ENCODE measurements at regions not wholly inside any gene's neighbourhood (a gene's known extent, or its start where the extent isn't known, plus 50 kb on each side); places are given as distances from the start of the nearest gene placed in this dataset.
"Not testable (repeated sequence)": the region's sequence is repeated elsewhere in the genome, so short reads cannot be mapped to it uniquely, and the experiment has no call there.

DNA sequence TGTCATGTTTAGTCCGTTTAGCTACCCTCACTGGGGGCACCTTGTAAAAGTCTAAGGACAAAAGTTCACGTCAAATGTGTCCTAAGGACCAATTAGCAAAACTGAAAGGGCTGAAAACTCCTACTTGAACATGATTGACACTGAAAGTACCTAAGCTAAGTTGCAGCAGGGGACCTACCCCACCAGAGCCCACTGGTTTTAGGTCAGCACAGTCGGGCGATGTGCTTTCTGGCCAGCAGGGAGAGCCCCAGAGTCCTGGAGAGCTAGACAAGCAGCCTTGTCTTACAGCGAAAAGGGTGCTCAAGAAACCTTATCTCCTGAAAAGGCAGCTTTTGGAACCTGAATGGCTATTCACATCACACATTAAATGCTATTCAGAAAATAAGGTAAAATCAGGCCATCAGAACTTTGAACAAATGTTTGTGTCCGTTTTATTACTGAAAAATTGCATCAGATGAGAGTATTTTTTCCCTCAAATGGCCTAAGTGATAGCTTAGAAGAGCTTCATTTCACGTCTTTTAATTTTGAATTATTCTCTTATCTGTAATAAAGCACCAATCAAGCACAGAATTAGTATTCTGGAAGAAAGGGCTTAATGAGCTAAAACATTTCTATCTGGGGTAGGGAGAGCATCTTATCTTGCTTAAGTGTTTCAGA, 52.2 kb upstream of the MKI67 start:
- peak; percentile 47 for DNase-seq

DNA sequence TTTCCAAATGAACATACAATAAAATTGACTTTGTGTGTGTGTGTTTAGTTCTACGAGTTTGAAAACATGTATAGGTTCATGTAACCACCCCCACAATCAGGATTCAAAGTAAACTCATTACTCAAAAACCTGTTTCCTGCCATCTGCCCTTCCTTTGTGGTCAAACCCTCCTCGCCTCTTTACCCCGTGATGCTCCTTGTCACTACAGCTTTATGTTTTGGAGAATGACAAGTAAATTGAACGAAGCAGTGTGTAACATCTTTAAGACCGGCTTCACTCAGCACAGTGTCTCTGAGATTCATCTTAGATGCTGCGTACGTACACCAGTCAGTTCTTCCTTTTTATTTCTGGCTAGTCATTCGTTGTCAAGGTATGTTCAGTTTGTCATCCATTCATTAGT, 54.6 kb upstream of the MKI67 start:
- DNase-seq = peak; percentile 5

DNA sequence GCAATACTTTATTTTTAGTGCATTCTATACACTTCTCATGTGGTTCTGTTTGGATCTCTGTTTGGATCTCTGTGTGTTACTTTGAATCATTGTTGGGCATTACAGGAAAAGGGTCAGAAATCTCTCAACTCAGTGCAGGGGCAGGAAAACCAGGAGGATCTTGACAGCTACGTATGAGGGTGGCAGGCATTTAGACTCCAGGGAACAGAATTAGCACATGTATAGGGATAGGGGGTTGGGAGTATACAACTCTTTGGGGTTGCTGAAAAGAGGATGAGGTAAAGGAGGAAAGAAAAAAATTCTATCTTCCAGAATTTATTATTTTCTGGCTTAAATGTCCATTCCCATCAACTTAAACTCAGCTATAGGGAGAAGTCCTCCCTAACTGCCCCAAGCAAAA, 59.4 kb upstream of the MKI67 start:
- no peak for DNase-seq

DNA sequence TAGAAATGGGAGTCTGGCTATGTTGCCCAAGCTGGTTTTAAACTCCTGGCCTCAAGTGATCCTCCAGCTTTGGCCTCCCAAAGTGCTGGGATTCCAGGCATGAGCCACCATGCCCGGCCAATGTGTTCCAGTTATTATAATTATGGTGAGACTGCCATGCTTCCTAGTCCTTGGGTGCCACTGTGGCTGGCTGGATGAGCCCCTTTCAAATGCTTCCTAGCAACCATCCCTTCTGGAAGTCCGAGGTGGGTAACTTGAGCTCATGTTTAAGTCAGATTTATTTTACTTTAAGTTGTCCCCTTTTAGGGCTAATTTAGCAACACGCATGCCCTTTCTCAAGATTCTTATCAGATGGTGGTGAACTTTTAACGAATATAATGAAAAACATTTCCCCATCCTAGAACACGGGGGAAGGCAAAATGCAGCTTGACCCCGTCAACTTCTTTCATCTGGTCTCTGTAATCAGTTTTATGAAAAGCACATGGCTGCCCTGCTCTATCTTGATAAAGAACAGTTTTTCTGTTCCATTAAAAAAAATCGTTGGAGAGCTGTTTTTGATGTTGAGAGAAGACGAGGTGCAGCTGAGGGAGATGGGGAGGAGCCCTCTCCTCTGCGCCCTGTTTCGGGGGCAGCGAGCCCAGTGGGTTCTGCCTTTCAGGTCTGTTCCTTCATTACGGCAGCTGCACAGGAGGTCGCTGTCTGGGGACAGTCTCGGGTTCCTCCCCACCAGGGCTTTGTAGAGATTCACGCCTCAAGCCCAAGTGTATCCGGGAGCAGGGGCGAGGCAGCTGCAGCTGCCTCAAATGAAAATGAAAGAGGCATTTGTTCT, 61.0 kb upstream of the MKI67 start:
- DNase-seq = peak; percentile 11

DNA sequence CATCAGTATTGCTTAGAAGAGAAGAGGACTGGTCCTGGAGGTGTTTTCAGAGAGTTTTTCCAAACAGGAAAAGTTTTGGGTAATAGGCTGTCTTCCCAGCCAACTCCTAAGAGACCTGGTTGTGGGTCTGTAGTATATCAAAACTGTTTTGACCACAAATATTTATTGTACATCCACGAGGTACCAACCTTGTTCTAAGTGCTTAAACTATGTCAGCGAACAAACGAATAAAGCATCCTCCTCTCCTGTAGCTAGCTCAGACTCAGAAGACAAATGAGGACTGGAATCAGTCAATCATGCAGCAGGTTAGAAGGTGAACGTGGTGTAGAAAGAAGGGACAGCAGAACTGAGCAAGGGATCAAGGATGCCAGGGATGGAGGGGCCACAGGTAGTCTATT, 61.6 kb upstream of the MKI67 start:
- DNase-seq = no peak

DNA sequence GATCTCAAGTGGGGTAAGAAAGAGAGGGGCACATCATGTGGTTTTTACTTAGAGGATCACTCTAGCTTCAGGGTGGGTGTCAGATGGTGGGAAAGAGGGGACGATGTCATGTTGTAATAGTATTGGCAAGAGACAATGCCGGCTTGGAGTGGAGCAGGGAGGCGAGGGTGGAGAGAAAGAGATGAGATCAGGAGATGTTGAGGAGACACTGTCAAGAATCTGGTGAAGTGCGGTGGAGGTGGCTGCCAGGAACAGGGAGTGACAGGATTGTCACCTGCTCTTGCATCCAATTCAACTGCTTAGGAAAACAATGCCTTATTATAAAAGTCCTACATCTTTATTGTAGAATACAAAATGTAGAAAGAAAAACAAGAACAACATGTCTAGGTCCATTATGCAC, 63.0 kb upstream of the MKI67 start:
- DNase-seq = no peak

GRCh38 chr10:128191847-128192246, 65.6 kb upstream of the MKI67 start:
- DNase-seq = no peak

- not testable (repeated sequence) for DNase-seq
These were observed 75.6 kb upstream of the MKI67 start for GRCh38 chr10:128201826-128202225.

- DNase-seq = no peak
These were observed 76.8 kb upstream of the MKI67 start for GRCh38 chr10:128203028-128203427.

- not testable (repeated sequence) for DNase-seq
These were observed 79.4 kb upstream of the MKI67 start for GRCh38 chr10:128205591-128205990.

- DNase-seq = no peak
These were observed 80.5 kb upstream of the MKI67 start for GRCh38 chr10:128206676-128207075.

- DNase-seq = no peak
These were observed 83.6 kb upstream of the MKI67 start for GRCh38 chr10:128209862-128210214.

DNA sequence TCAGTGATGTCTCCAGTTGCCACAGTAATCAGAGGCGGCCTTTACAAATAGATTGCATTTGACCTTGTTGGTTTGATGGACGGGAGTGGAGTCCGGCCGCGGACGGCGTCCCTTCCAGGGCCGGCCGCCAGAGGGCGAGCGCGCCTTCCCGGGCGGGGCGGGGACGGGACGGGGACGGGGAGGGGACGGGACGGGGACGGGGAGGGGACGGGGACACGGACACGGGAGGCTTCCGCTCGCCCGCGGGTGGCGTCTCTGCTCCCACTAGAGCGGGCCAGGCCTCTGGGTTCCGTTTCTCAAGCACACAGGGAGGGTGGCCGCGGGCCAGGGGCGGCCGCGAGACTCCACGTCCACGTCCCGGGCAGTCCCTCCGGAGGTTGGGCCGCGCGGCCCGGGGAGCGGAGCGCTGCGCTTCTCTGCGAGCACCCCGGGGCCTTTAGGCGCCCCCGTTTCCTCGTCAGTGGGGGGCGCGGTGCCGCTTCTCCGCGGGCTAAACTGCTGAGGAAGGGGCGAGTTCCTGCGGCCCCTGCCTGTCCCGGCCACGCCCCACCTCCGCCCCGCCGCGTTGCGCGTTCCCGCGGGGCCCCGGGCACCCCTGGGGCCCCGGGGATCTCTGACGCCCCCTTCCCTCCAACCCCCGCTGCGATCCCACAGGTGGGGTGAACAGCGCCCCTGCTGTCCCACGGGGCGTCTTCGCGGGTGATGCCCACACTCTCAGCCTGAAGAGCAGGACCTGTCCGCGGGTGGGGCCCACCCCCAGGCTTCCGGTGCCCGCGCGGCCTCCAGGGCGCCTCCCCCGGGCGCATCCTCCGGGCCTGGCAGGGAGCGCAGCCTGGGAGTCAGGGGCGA, 84.2 kb upstream of the MKI67 start:
- peak; percentile 73 for DNase-seq

GRCh38 chr10:128211064-128211504, 84.9 kb upstream of the MKI67 start:
- peak; percentile 3 for DNase-seq

GRCh38 chr10:128211953-128212727, 85.9 kb upstream of the MKI67 start:
- peak; percentile 84 for DNase-seq

DNA sequence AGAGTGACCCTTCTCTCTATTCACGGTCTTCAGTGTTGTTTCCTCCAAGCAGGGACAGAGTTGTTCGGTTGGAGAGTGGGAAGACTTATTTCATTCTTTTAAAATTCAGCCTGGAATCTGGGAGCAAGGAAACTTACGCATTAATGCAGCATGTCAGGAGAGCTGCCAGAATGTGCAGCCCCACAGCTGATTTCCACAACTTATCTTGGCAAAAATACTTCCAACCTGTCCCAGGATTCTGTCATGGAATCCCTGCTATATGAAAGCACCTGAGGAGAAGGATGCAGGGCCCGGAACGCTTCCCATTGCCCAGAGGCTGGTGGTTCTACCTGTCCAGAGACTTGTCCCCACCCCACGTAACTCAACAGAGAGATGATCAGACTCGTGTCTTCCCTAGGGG, 86.9 kb upstream of the MKI67 start:
- DNase-seq = no peak

DNA sequence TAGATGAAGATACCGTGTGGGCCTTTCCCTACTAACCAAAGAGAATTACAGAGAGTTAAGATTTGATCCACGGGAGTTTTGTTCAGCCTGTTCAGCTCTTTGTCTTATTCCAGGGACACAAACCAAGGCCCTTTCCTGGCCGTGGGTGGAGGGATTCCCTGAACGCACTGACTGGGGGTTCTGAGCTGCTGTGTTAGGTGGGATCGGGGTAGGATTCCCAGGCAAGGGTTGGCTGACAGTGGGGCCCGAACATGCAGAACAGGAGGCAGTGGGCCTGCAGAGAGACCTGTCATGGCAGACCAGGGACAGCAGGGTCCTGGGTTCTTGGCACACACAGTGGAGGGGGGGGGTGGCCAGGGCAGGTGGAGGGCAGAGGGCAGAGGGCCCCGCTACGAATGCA, 89.5 kb upstream of the MKI67 start:
- no peak for DNase-seq

GRCh38 chr10:128217136-128217535, 90.9 kb upstream of the MKI67 start:
- no peak for DNase-seq

- no peak for DNase-seq
These were observed 91.9 kb upstream of the MKI67 start for GRCh38 chr10:128218161-128218560.

DNA sequence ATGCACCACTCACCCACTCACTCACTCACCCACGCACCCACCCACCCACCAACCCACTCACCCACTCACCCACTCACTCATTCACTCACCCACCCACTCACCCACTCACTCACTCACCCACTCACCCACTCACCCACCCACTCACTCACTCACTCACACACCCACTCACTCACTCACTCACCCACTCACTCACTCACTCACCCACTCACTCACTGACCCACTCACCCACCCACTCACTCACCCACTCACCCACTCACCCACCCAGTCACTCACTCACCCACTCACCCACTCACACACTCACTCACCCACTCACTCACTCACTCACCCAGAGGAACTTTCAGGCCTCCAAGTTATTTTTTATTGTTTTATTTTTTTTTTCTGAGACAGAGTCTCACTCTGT, 93.1 kb upstream of the MKI67 start:
- no peak for DNase-seq

GRCh38 chr10:128220021-128220420, 93.8 kb upstream of the MKI67 start:
- DNase-seq = no peak

GRCh38 chr10:128221117-128221516, 94.9 kb upstream of the MKI67 start:
- no peak for DNase-seq

DNA sequence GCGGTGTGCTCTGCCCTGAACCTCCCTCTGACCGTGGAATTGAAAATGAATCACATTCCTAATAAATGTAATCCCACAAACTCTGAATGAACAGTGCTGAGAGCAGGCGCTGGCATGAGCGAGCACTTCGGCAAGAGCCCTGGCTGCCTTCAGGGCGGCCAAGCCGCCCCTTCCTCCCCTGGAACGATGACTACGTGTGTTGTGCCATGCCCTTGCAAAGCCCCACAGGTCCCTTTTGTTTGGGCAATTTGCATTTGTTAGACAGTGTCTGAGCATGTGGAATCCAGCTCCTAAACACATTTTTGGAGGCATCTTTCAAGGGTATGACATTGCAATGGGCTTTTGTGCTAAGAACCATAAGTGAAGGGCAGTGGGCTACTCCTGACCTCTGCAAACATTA, 95.6 kb upstream of the MKI67 start:
- no peak for DNase-seq

Data from stimulated activated CD4-positive, alpha-beta T cell treated with anti-CD3 and anti-CD28 coated beads, Interleukin-4, amount 100 ng/mL, for 1 hour (primary cell).